ENCODE measurements at regions not wholly inside any gene's neighbourhood (a gene's known extent, or its start where the extent isn't known, plus 50 kb on each side); places are given as distances from the start of the nearest gene placed in this dataset.

DNA sequence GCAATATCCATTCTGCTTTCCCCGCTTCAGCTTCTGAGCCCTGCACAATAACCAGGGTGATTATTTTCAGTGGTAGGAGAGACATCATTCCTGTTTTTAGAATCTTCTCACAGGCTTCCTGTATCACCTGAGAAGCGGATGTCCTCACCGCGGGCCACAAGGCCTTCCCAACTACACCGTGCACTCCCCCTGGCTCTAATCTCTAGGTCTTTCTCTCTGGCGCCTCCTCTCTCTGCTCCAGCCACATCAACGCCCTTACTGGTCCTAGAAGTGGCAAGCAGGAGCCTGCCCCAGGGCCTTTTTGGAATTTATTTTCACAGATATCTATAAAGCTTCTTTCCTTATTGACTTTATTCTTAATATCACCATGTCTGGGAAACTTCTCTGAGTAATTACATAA, 675.2 kb upstream of the FRG1 start:
- no peaks in the 10 kb centered on the region for H3K4me1 Mint-ChIP-seq
- DNase-seq (ENCODE audit: low spot score in 2 of 2) (no peak), ATAC-seq (no peak)
- H3K36me3 Mint-ChIP-seq = no peaks in the 10 kb centered on the region
- H3K9me3 Mint-ChIP-seq = peaks cover 34% of the 10 kb centered on the region
- H3K27ac Mint-ChIP-seq = no peak overlapping the region
- no peak overlapping the region for H3K4me3 Mint-ChIP-seq

DNA sequence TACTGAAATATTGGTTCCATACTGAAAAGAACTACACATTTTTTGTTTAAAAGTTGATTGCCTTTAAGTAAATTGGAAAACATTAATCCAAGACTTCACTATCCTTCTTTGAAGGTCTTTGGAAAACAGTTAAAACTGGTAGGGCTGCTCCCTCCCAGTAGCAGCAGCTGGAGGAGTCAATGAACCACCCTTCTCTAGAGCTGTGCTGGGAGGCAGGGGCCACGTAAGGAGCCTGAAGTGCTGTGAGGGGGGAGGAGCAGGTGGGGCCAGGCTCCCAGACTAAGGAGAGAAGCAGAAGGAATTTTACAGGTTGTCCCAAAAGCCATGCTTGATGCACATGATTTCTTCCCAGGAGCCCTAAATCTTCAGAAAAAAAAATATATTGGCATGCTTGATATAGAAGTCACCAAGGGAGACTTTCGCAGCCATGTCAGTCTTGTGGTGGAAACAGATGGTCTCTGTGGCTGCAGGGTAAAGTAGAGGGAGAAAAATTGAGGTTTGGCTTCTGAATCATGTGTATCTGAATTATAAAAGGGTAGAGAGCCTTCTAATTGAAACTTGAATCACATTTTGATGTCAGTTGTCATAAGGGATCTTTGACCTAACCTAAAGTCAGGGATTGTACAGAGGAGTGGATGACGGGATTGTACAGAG, 673.2 kb upstream of the FRG1 start:
- DNase-seq (ENCODE audit: low spot score in 2 of 2) (no peak), ATAC-seq (no peak)
- H3K27ac Mint-ChIP-seq = no peak overlapping the region
- H3K9me3 Mint-ChIP-seq = peaks cover 29% of the 10 kb centered on the region
- H3K36me3 Mint-ChIP-seq = no peaks in the 10 kb centered on the region
- no peaks in the 10 kb centered on the region for H3K4me1 Mint-ChIP-seq
- H3K4me3 Mint-ChIP-seq = no peak overlapping the region

DNA sequence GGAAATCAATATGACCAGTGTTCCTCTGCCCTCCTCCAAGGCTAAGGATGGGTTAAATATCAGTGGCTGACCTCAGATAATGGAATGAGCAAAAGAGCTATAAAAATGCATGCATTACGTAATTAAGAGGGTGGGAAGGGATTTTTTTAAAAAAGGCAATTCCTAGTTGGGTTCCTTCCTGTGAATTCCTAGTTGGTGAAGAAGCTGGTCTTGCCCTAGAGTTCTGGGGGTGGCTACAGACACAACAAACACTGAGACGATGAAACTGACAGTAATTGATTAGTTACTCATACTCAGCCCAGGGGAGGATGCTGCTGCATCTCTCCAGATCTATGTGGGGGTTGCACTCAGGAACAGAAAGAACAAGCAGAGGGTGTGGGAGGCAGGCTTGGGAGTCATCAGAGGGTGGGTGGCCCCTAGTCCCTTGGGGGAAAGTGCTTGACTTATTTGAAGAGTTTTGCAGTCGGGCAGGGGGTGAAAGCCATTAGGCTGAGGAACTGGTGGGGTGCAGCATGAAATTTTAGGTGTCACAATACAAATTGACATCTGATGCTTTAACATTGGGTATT, 662.0 kb upstream of the FRG1 start:
- H3K27ac Mint-ChIP-seq = no peak overlapping the region
- H3K4me3 Mint-ChIP-seq = no peak overlapping the region
- peaks cover 17% of the 10 kb centered on the region for H3K9me3 Mint-ChIP-seq
- no peaks in the 10 kb centered on the region for H3K4me1 Mint-ChIP-seq
- no peaks in the 10 kb centered on the region for H3K36me3 Mint-ChIP-seq
- no peak for ATAC-seq
- no peak for DNase-seq (ENCODE audit: low spot score in 2 of 2)

DNA sequence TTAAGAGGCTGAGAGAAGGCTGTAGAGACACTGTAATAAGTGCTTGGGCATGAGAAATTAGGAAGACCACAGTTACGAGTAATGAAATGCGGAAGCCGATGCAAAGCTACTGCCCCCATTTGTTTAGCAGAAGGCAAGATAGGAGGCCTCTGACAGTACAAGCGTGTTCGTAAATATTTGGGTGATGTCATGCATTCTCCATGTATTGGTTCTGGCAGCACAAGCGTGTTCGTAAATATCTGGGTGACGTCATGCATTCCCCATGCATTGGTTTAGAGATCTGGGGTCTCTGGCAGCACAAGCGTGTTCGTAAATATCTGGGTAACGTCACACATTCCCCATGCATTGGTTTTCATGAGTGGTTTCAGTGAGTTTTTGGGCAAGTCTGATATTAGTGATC, 661.5 kb upstream of the FRG1 start:
- no peak overlapping the region for H3K4me3 Mint-ChIP-seq
- H3K4me1 Mint-ChIP-seq = no peaks in the 10 kb centered on the region
- no peak for DNase-seq (ENCODE audit: low spot score in 2 of 2)
- peaks cover 19% of the 10 kb centered on the region for H3K9me3 Mint-ChIP-seq
- no peak overlapping the region for H3K27ac Mint-ChIP-seq
- no peak for ATAC-seq
- no peaks in the 10 kb centered on the region for H3K36me3 Mint-ChIP-seq

DNA sequence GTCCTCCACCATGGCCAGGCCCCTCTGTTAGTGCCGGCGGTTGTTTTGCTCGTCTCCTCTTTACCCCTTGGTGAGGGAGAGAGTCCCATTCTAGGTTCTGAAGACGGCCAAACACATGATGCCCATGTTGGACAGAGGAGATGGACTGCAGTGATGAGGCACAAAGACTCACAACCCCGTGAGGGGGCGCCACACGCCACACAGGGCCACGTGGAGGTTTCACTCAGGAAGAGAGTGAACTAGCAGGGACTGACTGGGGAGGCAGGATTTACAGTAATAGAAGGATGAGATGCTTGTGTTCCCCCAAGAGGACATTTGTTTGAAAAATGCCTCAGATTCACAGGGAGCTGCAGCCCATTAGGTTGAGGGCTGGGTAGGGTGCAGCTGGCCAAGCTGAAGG, 655.3 kb upstream of the FRG1 start:
- DNase-seq (ENCODE audit: low spot score in 2 of 2) (no peak), ATAC-seq (no peak)
- Mint-ChIP-seq H3K27ac (no peak overlapping the region), H3K9me3 (peaks cover 12% of the 10 kb centered on the region), H3K36me3 (no peaks in the 10 kb centered on the region), H3K4me1 (no peaks in the 10 kb centered on the region), H3K4me3 (no peak overlapping the region)

DNA sequence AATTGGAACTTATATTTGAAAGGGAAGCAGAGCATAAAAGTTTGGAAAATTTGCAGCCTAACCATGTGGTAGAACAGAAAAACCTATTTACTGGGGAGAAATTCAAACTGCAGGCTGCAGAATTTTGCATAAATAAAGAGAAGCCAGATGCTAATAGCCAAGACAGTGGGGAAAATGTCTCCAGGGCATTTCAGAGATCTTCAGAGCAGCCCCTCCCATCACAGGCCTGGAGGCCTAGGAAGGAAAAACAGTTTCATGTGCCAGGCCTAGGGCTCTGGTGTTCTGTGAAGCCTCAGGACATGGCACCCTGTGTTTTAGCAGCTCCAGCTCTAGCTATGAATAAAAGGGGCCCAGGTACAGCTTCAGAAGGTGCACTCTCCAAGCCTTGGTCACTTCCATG, 648.7 kb upstream of the FRG1 start:
- Mint-ChIP-seq H3K27ac (no peak overlapping the region), H3K9me3 (peaks cover 7% of the 10 kb centered on the region), H3K4me3 (no peak overlapping the region), H3K36me3 (no peaks in the 10 kb centered on the region), H3K4me1 (no peaks in the 10 kb centered on the region)
- DNase-seq (ENCODE audit: low spot score in 2 of 2) (no peak), ATAC-seq (no peak)

DNA sequence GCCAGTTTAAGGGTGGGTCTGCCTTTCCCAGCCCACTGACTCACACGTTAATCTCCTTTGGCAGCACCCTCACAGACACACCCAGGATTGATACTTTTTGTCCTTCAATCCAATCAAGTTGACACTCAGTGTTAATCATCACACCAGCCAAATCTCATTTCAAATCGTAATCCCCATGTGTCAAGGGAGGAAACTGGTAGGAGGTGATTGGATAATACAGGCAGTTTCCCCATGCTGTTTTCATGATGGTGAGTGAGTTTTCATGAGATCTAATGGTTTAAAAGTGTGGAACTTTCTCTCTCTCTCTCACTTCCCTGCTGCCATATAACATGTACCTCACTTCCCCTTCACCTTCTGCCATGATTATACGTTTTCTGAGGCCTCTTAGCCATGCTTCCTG, 647.2 kb upstream of the FRG1 start:
- no peaks in the 10 kb centered on the region for H3K4me1 Mint-ChIP-seq
- H3K4me3 Mint-ChIP-seq = no peak overlapping the region
- DNase-seq (ENCODE audit: low spot score in 2 of 2) = no peak
- no peaks in the 10 kb centered on the region for H3K36me3 Mint-ChIP-seq
- no peak overlapping the region for H3K27ac Mint-ChIP-seq
- ATAC-seq = no peak
- H3K9me3 Mint-ChIP-seq = peaks cover 7% of the 10 kb centered on the region

DNA sequence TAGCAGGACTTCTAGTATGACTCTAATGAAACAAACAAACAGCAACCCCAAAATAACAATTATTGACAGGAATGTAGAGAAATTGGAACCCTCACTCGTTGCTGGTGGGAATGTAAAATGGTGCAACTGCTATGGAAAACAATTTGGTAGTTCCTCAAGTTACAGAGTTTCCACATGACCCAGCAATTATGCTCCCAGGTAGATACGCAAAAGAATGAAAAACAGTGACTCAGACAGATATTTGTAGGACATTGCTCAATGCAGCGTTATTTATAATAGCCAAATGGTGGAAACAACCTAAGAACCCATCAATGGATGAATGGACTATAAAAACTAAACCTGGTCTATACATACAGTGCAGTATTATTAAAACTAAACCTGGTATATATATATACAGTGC, 646.1 kb upstream of the FRG1 start:
- no peak overlapping the region for H3K4me3 Mint-ChIP-seq
- no peak overlapping the region for H3K27ac Mint-ChIP-seq
- H3K9me3 Mint-ChIP-seq = peaks cover 7% of the 10 kb centered on the region
- H3K4me1 Mint-ChIP-seq = no peaks in the 10 kb centered on the region
- ATAC-seq (no peak), DNase-seq (ENCODE audit: low spot score in 2 of 2) (no peak)
- H3K36me3 Mint-ChIP-seq = no peaks in the 10 kb centered on the region

DNA sequence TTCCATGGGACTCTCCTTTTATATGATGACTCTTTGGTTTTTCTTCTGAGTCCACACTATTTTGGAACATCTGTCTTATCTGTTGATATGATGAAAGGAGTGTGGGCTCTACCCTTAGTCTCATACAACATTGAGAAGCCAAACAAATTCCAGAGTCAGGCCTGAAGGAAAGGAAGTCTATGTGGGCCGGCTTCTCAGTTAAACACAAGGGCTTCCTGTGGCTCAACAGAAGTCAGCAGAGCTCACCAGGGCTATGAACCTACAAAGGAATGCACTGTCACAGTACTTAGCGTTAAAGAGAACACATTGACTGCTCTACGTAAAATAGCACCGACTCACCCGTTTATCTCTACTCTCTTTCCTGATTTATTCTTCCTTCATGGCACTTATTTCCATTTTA, 641.0 kb upstream of the FRG1 start:
- no peak for DNase-seq (ENCODE audit: low spot score in 2 of 2)
- H3K4me1 Mint-ChIP-seq = no peaks in the 10 kb centered on the region
- no peak for ATAC-seq
- no peaks in the 10 kb centered on the region for H3K36me3 Mint-ChIP-seq
- no peak overlapping the region for H3K4me3 Mint-ChIP-seq
- peaks cover 14% of the 10 kb centered on the region for H3K9me3 Mint-ChIP-seq
- H3K27ac Mint-ChIP-seq = no peak overlapping the region

DNA sequence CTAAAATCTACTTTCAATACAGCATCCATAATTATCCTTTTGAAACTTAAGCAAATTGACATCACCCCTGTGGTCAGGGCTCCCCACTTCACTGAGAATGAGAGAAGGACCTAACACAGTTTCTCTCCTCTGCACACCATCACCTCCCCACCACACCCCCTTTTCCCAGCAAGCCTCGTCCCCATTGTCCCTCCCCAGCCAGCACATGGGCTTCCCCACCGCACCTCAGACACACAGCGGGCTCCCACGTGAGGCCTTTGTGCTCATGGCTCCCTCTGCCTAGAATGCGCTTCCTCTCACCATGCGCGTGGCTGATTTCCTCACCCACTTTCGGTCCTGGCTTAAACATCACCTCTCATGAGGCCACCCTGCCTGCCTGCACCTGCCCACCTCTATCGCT, 639.0 kb upstream of the FRG1 start:
- Mint-ChIP-seq H3K9me3 (peaks cover 14% of the 10 kb centered on the region), H3K27ac (no peak overlapping the region), H3K4me3 (no peak overlapping the region), H3K36me3 (no peaks in the 10 kb centered on the region), H3K4me1 (no peaks in the 10 kb centered on the region)
- no peak for DNase-seq (ENCODE audit: low spot score in 2 of 2)
- no peak for ATAC-seq

DNA sequence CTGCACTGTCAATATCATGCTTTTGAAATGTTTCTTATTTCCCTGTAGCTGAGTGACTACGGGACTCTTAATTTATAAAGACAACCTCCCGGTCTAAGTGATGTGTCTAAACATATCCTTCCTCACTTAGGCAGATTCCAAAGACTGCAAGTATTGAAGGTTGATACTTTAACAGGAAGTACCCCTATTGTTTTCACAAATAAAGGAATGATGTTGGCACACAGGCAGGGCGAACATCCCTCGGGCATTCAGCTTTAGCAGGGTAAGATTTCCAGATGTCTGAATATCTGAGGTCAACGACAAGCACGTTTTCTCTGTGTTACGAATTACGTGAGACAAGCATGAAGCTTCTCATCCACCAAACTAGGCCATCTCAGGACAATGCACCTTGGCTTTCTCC, 638.0 kb upstream of the FRG1 start:
- no peak for DNase-seq (ENCODE audit: low spot score in 2 of 2)
- ATAC-seq = no peak

DNA sequence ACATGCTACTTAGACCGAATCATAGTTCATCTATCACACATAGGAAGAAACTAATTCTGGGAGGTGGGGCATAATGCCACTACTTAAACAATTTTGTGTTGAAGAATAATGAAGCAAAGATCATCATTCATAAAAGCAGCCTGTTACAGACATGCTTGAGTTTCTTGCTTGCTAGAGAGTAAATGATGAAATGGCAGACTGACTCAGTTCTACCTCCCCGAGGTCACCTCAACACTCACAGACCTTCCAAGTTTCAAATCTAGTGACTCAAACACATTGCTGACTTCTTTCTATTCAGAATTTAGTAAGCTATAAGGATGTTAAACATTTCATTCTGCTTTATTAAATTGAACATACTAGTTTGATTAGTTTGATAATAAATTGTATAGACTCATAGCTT, 636.5 kb upstream of the FRG1 start:
- peaks cover 14% of the 10 kb centered on the region for H3K9me3 Mint-ChIP-seq
- H3K27ac Mint-ChIP-seq = no peak overlapping the region
- DNase-seq (ENCODE audit: low spot score in 2 of 2) (no peak), ATAC-seq (peak; percentile 59)
- no peak overlapping the region for H3K4me3 Mint-ChIP-seq
- no peaks in the 10 kb centered on the region for H3K36me3 Mint-ChIP-seq
- no peaks in the 10 kb centered on the region for H3K4me1 Mint-ChIP-seq

More for the DNA sequence above, 638.0 kb upstream of the FRG1 start:
- peaks cover 14% of the 10 kb centered on the region for H3K9me3 Mint-ChIP-seq
- no peaks in the 10 kb centered on the region for H3K36me3 Mint-ChIP-seq
- H3K4me1 Mint-ChIP-seq = no peaks in the 10 kb centered on the region
- no peak overlapping the region for H3K4me3 Mint-ChIP-seq
- no peak overlapping the region for H3K27ac Mint-ChIP-seq

DNA sequence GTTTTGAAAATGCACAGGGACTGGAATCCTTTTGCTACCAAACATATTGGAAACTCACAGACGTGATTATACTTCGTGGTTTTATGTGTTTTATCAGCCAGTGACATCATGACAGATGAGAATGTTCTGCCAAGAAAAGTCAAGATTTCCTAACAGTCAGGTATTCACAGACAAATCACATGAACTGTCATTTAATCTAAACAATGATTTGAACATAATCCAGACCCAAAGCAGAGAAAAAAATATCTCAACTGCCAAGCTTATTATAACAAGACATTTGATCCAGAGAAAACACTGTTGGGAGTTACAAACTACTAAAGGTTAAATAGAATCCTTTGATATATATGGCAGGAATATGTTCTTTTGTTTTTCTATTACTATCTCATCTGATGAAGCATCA, 635.9 kb upstream of the FRG1 start:
- no peak overlapping the region for H3K27ac Mint-ChIP-seq
- H3K36me3 Mint-ChIP-seq = no peaks in the 10 kb centered on the region
- no peak for ATAC-seq
- DNase-seq (ENCODE audit: low spot score in 2 of 2) = no peak
- H3K4me3 Mint-ChIP-seq = no peak overlapping the region
- peaks cover 13% of the 10 kb centered on the region for H3K9me3 Mint-ChIP-seq
- no peaks in the 10 kb centered on the region for H3K4me1 Mint-ChIP-seq

DNA sequence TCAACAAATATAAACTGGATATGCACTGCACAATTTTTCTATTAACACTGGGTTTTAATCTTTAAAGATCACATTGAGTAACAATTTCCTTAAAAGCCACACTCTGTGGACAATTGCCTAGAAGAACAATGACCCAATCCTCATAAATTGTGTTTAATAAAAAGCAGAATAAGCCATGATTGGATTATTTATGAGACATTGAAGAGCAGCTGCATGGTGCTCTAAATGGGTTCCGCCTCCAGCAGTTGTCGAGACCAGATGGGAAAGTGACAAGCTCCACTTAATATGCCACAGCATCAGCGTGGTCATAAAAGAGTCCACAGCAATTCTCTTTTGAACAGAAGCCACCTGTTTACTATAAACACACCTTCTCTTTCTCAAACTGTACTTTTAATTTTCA, 635.2 kb upstream of the FRG1 start:
- H3K4me1 Mint-ChIP-seq = no peaks in the 10 kb centered on the region
- no peak for ATAC-seq
- no peak overlapping the region for H3K27ac Mint-ChIP-seq

DNA sequence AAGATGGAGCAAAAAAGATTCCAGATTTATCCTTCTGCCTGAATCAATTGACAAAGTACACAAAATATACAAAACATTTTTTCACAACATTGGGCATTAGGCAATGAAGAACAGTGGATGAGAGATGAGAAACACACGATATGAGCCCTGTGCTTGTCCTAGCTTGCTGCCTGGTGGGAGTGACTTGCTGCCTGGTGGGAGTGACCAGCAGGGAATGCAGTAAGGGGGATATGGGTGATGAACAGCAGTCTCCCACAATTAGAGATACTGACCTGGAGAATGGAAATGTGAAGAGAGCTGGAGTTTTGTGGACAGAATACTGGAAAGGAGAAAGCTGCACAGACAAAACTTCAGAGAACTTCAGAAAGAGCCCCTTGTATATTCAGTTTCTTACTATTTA, 629.4 kb upstream of the FRG1 start:
- no peaks in the 10 kb centered on the region for H3K4me1 Mint-ChIP-seq
- DNase-seq (ENCODE audit: low spot score in 2 of 2) = no peak
- H3K36me3 Mint-ChIP-seq = no peaks in the 10 kb centered on the region
- ATAC-seq = no peak
- H3K27ac Mint-ChIP-seq = no peak overlapping the region
- peaks cover 11% of the 10 kb centered on the region for H3K9me3 Mint-ChIP-seq
- H3K4me3 Mint-ChIP-seq = no peak overlapping the region

More for the DNA sequence above, 635.2 kb upstream of the FRG1 start:
- DNase-seq (ENCODE audit: low spot score in 2 of 2) = no peak
- Mint-ChIP-seq H3K36me3 (no peaks in the 10 kb centered on the region), H3K9me3 (peaks cover 10% of the 10 kb centered on the region), H3K4me3 (no peak overlapping the region)

DNA sequence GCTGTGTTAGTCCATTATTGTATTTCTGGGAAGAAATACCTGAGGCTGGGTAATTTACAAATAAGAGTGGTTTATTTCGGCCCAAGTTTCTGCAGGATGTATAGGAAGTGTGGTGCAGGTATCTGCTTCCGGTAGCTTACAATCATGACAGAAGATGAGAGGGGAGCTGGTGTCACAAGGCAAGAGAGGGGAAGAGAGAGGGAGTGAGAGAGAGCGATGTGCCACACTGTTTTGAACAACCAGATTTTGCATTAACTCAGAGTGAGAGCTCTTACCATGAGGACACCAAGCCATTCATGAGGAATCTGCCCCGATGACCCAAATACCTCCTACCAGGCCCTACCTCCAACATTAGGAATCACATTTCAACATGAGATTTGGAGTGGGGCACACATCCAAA, 627.6 kb upstream of the FRG1 start:
- no peak overlapping the region for H3K4me3 Mint-ChIP-seq
- DNase-seq (ENCODE audit: low spot score in 2 of 2) (no peak), ATAC-seq (no peak)
- no peak overlapping the region for H3K27ac Mint-ChIP-seq
- no peaks in the 10 kb centered on the region for H3K36me3 Mint-ChIP-seq
- H3K9me3 Mint-ChIP-seq = peaks cover 11% of the 10 kb centered on the region
- H3K4me1 Mint-ChIP-seq = no peaks in the 10 kb centered on the region

Data from stimulated activated effector memory CD8-positive, alpha-beta T cell treated with anti-CD3 and anti-CD28 coated beads, Interleukin-12 subunit alpha, Interleukin-12 subunit beta, amount 100 ng/mL, for 72 hours (primary cell).